Neural progenitor cell (in vitro differentiated cells): ENCODE measurements at regions not wholly inside any gene's neighbourhood (a gene's known extent, or its start where the extent isn't known, plus 50 kb on each side); places are given as distances from the start of the nearest gene placed in this dataset.

Source experiments
- DNase-seq: peaks from one replicate; pipeline ENCODE4 v3.0.0-alpha.2; 2016; ENCODE audit warnings: low spot score
- H2AFZ ChIP-seq: fragments of 200-600 bp; sonication (generic); replicated peaks from 2 replicates; pipeline ENCODE4 v1.6.1; 2016; ENCODE audit warnings: antibody characterized with exemption
- H3F3A ChIP-seq: fragments of 200-600 bp; sonication (generic); 2 replicates; pipeline ENCODE4 v1.6.1; 2016; ENCODE audit warnings: antibody characterized with exemption, low read depth
- H3K27ac ChIP-seq: fragments of 200-600 bp; sonication (generic); 2 replicates; pipeline ENCODE4 v1.5.1; 2016; ENCODE audit warnings: mild to moderate bottlenecking
- H3K27me3 ChIP-seq: fragments of 200-600 bp; sonication (generic); 2 replicates; pipeline ENCODE4 v1.6.1; 2016; ENCODE audit warnings: mild to moderate bottlenecking, moderate library complexity
- H3K36me3 ChIP-seq: fragments of 200-600 bp; sonication (generic); 2 replicates; pipeline ENCODE4 v1.5.1; 2016
- H3K4me1 ChIP-seq: fragments of 200-600 bp; sonication (generic); 2 replicates; pipeline ENCODE4 v1.6.1; 2016; ENCODE audit warnings: mixed run types
- H3K4me2 ChIP-seq: fragments of 200-600 bp; sonication (generic); 2 replicates; pipeline ENCODE4 v1.6.1; 2016
- H3K4me3 ChIP-seq: fragments of 200-600 bp; sonication (generic); 2 replicates; pipeline ENCODE4 v1.5.1; 2016
- H3K79me2 ChIP-seq: fragments of 200-600 bp; sonication (generic); 2 replicates; pipeline ENCODE4 v1.6.1; 2016; ENCODE audit warnings: low read depth
- H3K9ac ChIP-seq: fragments of 200-600 bp; sonication (generic); 2 replicates; pipeline ENCODE4 v1.6.1; 2016
- H3K9me3 ChIP-seq: fragments of 200-600 bp; sonication (generic); 2 replicates; pipeline ENCODE4 v1.5.1; 2016; ENCODE audit warnings: low read depth
- H4K20me1 ChIP-seq: fragments of 200-600 bp; sonication (generic); 2 replicates; pipeline ENCODE4 v1.6.1; 2016; ENCODE audit warnings: low read depth
- H3K27ac Mint-ChIP-seq: 3 replicates; pipeline ENCODE4 v1.8.0; 2021; ENCODE audit warnings: mixed read lengths
- H3K27me3 Mint-ChIP-seq: 2 replicates; pipeline ENCODE4 v1.8.0; 2022; ENCODE audit warnings: low read depth, mild to moderate bottlenecking, inconsistent platforms, moderate library complexity, mixed read lengths; ENCODE audit not compliant: insufficient read depth
- H3K36me3 Mint-ChIP-seq: 3 replicates; pipeline ENCODE4 v1.8.0; 2021; ENCODE audit warnings: mixed read lengths
- H3K4me1 Mint-ChIP-seq: 3 replicates; pipeline ENCODE4 v1.8.0; 2021; ENCODE audit warnings: mixed read lengths
- H3K4me3 Mint-ChIP-seq: 3 replicates; pipeline ENCODE4 v1.8.0; 2021; ENCODE audit warnings: mild to moderate bottlenecking, moderate library complexity, mixed read lengths
- H3K9me3 Mint-ChIP-seq: 3 replicates; pipeline ENCODE4 v1.8.0; 2020; ENCODE audit warnings: mixed read lengths
- CTCF ChIP-seq: fragments of 200-600 bp; sonication (generic); IDR thresholded peaks from 2 replicates; pipeline ENCODE4 v1.5.1; 2017; ENCODE audit warnings: antibody characterized with exemption, mild to moderate bottlenecking
- EZH2 ChIP-seq: fragments of 200-600 bp; sonication (generic); IDR thresholded peaks from 2 replicates; pipeline ENCODE4 v1.6.1; 2017; ENCODE audit warnings: antibody characterized with exemption, mild to moderate bottlenecking, moderate library complexity
- EZH2phosphoT487 ChIP-seq: fragments of 200-600 bp; sonication (generic); IDR thresholded peaks from 2 replicates; pipeline ENCODE4 v1.6.1; 2017; ENCODE audit warnings: antibody characterized with exemption

GRCh38 chr5:78726571-78726970 lies 78.0 kb upstream of the LHFPL2 start:
- H3F3A ChIP-seq = peaks cover 10% of the 10 kb centered on the region
- TF ChIP-seq EZH2phosphoT487 = no peak
- TF ChIP-seq CTCF = no peak
- TF ChIP-seq EZH2 = no peak
- H3K9ac ChIP-seq = no peak overlapping the region
- no peaks in the 10 kb centered on the region for H3K27me3 ChIP-seq
- H4K20me1 ChIP-seq = no peaks in the 10 kb centered on the region
- H3K4me1 Mint-ChIP-seq = peaks cover 18% of the 10 kb centered on the region
- no peaks in the 10 kb centered on the region for H3K36me3 ChIP-seq
- peaks cover 7% of the 10 kb centered on the region for H3K27me3 Mint-ChIP-seq
- no peak overlapping the region for H3K4me2 ChIP-seq
- no peaks in the 10 kb centered on the region for H3K36me3 Mint-ChIP-seq
- no peak overlapping the region for H3K4me3 Mint-ChIP-seq
- H2AFZ ChIP-seq = no peak overlapping the region
- no peak overlapping the region for H3K4me3 ChIP-seq
- no peak overlapping the region for H3K27ac ChIP-seq
- H3K4me1 ChIP-seq = peaks cover 17% of the 10 kb centered on the region
- DNase-seq = no peak
- H3K27ac Mint-ChIP-seq = peak overlapping the region; percentile 76
- H3K9me3 ChIP-seq = no peaks in the 10 kb centered on the region
- H3K79me2 ChIP-seq = no peaks in the 10 kb centered on the region
- H3K9me3 Mint-ChIP-seq = no peaks in the 10 kb centered on the region

GRCh38 chr5:78726003-78726402 lies 77.4 kb upstream of the LHFPL2 start:
- Histone ChIP-seq H3F3A (peaks cover 10% of the 10 kb centered on the region), H3K4me2 (no peak overlapping the region), H3K9me3 (no peaks in the 10 kb centered on the region), H3K4me3 (no peak overlapping the region), H3K27ac (no peak overlapping the region), H4K20me1 (no peaks in the 10 kb centered on the region), H3K79me2 (no peaks in the 10 kb centered on the region), H2AFZ (no peak overlapping the region), H3K9ac (no peak overlapping the region), H3K36me3 (no peaks in the 10 kb centered on the region), H3K4me1 (peaks cover 14% of the 10 kb centered on the region), H3K27me3 (no peaks in the 10 kb centered on the region)
- H3K4me1 Mint-ChIP-seq = peaks cover 16% of the 10 kb centered on the region
- no peak overlapping the region for H3K4me3 Mint-ChIP-seq
- H3K27ac Mint-ChIP-seq = peak overlapping the region; percentile 37
- no peaks in the 10 kb centered on the region for H3K9me3 Mint-ChIP-seq
- DNase-seq = no peak
- H3K36me3 Mint-ChIP-seq = no peaks in the 10 kb centered on the region
- no peak for TF ChIP-seq EZH2phosphoT487
- TF ChIP-seq CTCF = no peak
- TF ChIP-seq EZH2 = no peak
- peaks cover 7% of the 10 kb centered on the region for H3K27me3 Mint-ChIP-seq

GRCh38 chr5:78724061-78724460 lies 75.5 kb upstream of the LHFPL2 start:
- TF ChIP-seq CTCF = no peak
- no peak for TF ChIP-seq EZH2
- TF ChIP-seq EZH2phosphoT487 = no peak
- no peak overlapping the region for H3K9ac ChIP-seq
- no peaks in the 10 kb centered on the region for H3K79me2 ChIP-seq

GRCh38 chr5:78720997-78721396 lies 72.4 kb upstream of the LHFPL2 start:
- no peak for DNase-seq
- H2AFZ ChIP-seq = peak overlapping the region; percentile 88
- Mint-ChIP-seq H3K4me3 (no peak overlapping the region), H3K27ac (peak overlapping the region; percentile 3), H3K9me3 (no peaks in the 10 kb centered on the region), H3K4me1 (peaks cover 27% of the 10 kb centered on the region), H3K36me3 (no peaks in the 10 kb centered on the region), H3K27me3 (peaks cover 15% of the 10 kb centered on the region)
- peaks cover 20% of the 10 kb centered on the region for H3F3A ChIP-seq
- H3K4me3 ChIP-seq = no peak overlapping the region
- no peaks in the 10 kb centered on the region for H3K9me3 ChIP-seq
- H3K4me1 ChIP-seq = peaks cover 24% of the 10 kb centered on the region
- H3K27me3 ChIP-seq = no peaks in the 10 kb centered on the region
- TF ChIP-seq EZH2phosphoT487 (no peak), EZH2 (no peak), CTCF (no peak)
- H3K27ac ChIP-seq = no peak overlapping the region
- H3K79me2 ChIP-seq = no peaks in the 10 kb centered on the region
- no peaks in the 10 kb centered on the region for H4K20me1 ChIP-seq
- H3K9ac ChIP-seq = no peak overlapping the region
- H3K36me3 ChIP-seq = no peaks in the 10 kb centered on the region
- peak overlapping the region; percentile 33 for H3K4me2 ChIP-seq

More at GRCh38 chr5:78724061-78724460, 75.5 kb upstream of the LHFPL2 start:
- Histone ChIP-seq H3F3A (peaks cover 20% of the 10 kb centered on the region), H2AFZ (no peak overlapping the region), H3K9me3 (no peaks in the 10 kb centered on the region), H3K27me3 (no peaks in the 10 kb centered on the region), H3K36me3 (no peaks in the 10 kb centered on the region), H3K27ac (no peak overlapping the region), H3K4me3 (no peak overlapping the region), H3K4me2 (no peak overlapping the region), H3K4me1 (peaks cover 24% of the 10 kb centered on the region), H4K20me1 (no peaks in the 10 kb centered on the region)
- no peak for DNase-seq
- Mint-ChIP-seq H3K4me3 (no peak overlapping the region), H3K36me3 (no peaks in the 10 kb centered on the region), H3K9me3 (no peaks in the 10 kb centered on the region), H3K4me1 (peaks cover 24% of the 10 kb centered on the region), H3K27ac (no peak overlapping the region), H3K27me3 (peaks cover 7% of the 10 kb centered on the region)
